Adrenal gland (tissue), 9 donors: ENCODE measurements at regions not wholly inside any gene's neighbourhood (a gene's known extent, or its start where the extent isn't known, plus 50 kb on each side); places are given as distances from the start of the nearest gene placed in this dataset.

ENCODE experiments used
- DNase-seq, 7 donors: peaks; one replicate each; pipeline ENCODE4 v3.0.0-alpha.2; 2019 to 2020
- H3K27ac ChIP-seq, 5 donors: fragments of 200-600 bp; sonication (generic) in 4 of 5; 1 replicate in 3 of 5; 2 replicates in 2 of 5; pipeline versions ENCODE4 v1.5.1 to v1.8.0; 2016 to 2020; ENCODE audit warnings: mild to moderate bottlenecking in 1 of 5
- H3K27me3 ChIP-seq: fragments of 200-600 bp; 2 replicates; pipeline ENCODE4 v1.8.0; 2021
- H3K36me3 ChIP-seq, 2 donors: fragments of 200-600 bp; replicated peaks in 1 of 2; 1 replicate in 1 of 2; 2 replicates in 1 of 2; pipeline versions ENCODE4 v1.5.1 to v1.8.0; 2018 to 2022
- H3K4me1 ChIP-seq, 2 donors: fragments of 200-600 bp; replicated peaks in 1 of 2; 1 replicate in 1 of 2; 2 replicates in 1 of 2; pipeline versions ENCODE4 v1.5.1 to v1.8.0; 2018 to 2021
- H3K4me3 ChIP-seq, 4 donors: fragments of 200-600 bp; sonication (generic) in 3 of 4; one replicate each; pipeline ENCODE4 v1.5.1; 2016 to 2018
- H3K9me3 ChIP-seq, 3 donors: fragments of 200-600 bp; sonication (generic) in 1 of 3; replicated peaks in 1 of 3; 1 replicate in 2 of 3; 2 replicates in 1 of 3; pipeline versions ENCODE4 v1.5.1 to v1.8.0; 2016 to 2021
- CTCF ChIP-seq, 6 experiments: fragments of 450-650 bp in 4 of 6; fragments of 200-600 bp in 2 of 6; sonication (generic) in 1 of 6; IDR thresholded peaks; 1 replicate in 5 of 6; 2 replicates in 1 of 6; pipeline versions ENCODE4 v1.5.1 to v1.8.0; 2016 to 2021; ENCODE audit warnings: antibody characterized with exemption in 6 of 6, mild to moderate bottlenecking in 2 of 6, moderate library complexity in 1 of 6
- POLR2A ChIP-seq, 2 donors: fragments of 450-650 bp; IDR thresholded peaks; one replicate each; pipeline ENCODE4 v1.6.1; 2017; ENCODE audit warnings: antibody characterized with exemption in 2 of 2, mild to moderate bottlenecking in 2 of 2, moderate library complexity in 1 of 2
- WGBS, 4 donors: extraction: QIAGEN DNeasy Blood & Tissue Kit in 2 of 4; methylation state at CpG; one replicate each; pipeline versions ENCODE4 v1.1.5 to v1.1.7; 2013 to 2017; 5-methylcytosine and 5-hydroxymethylcytosine counted together
- intact Hi-C, 2 donors: fragments of 100-400 bp; cut with DNase I; formaldehyde crosslinking; loops; one replicate each; pipeline versions ENCODE4 v1.14.1 to v1.15.0; 2022 to 2023
- donor health status: healthy with polysubstance abuse.
- donor health status: Bipolar disorder and iron deficiency.
- donor health status: DM: yes; HTN: yes; CAD: no.
- donor health status: DM: no; HTN: no; CAD: no.
- donor health status: DM: no; HTN: no; CAD: no.

GRCh38 chr2:128794285-128794684 is 475.6 kb upstream of the HS6ST1 start:
- TF ChIP-seq CTCF (IDR thresholded peaks at IDR 0.05), result no peak
- no peak for TF ChIP-seq POLR2A (IDR thresholded peaks at IDR 0.05)
- H3K4me3 ChIP-seq, result no peak overlapping the region
- intact Hi-C loops, result no loop called here
- no peak overlapping the region for H3K27ac ChIP-seq
- H3K36me3 ChIP-seq, result no peaks in the 10 kb centered on the region
- 87 to 93% (median 90%) methylated on average over 6 of the region's 6 CpGs for WGBS, 4 donors
- H3K27me3 ChIP-seq, result no peaks in the 10 kb centered on the region
- no peaks in the 10 kb centered on the region for H3K4me1 ChIP-seq
- peak in 1 of 7 donors; percentile 6 for DNase-seq
- no peaks in the 10 kb centered on the region for H3K9me3 ChIP-seq

- WGBS, 4 donors, result 64 to 83% (median 66%) methylated on average over 3 to 4 of the region's 4 CpGs
These were observed 477.7 kb upstream of the HS6ST1 start for GRCh38 chr2:128796321-128796720.

GRCh38 chr2:128797092-128797491 is 478.4 kb upstream of the HS6ST1 start:
- H3K4me3 ChIP-seq, result no peak overlapping the region
- WGBS, 4 donors, result 68 to 72% (median 69%) methylated on average over 4 of the region's 4 CpGs
- no peaks in the 10 kb centered on the region for H3K27me3 ChIP-seq
- no peaks in the 10 kb centered on the region for H3K4me1 ChIP-seq
- H3K27ac ChIP-seq, result no peak overlapping the region
- H3K9me3 ChIP-seq, result no peaks in the 10 kb centered on the region
- peak in 4 of 7 donors; percentile 4 to 20 (median 7) for DNase-seq
- no peak for TF ChIP-seq POLR2A (IDR thresholded peaks at IDR 0.05)
- no peak for TF ChIP-seq CTCF (IDR thresholded peaks at IDR 0.05)
- H3K36me3 ChIP-seq, result no peaks in the 10 kb centered on the region
- intact Hi-C loops, result no loop called here

More at GRCh38 chr2:128796321-128796720, 477.7 kb upstream of the HS6ST1 start:
- DNase-seq, result peak in 1 of 7 donors; percentile 13
- no peaks in the 10 kb centered on the region for H3K36me3 ChIP-seq
- H3K27ac ChIP-seq, result no peak overlapping the region
- TF ChIP-seq POLR2A (IDR thresholded peaks at IDR 0.05) (no peak), CTCF (IDR thresholded peaks at IDR 0.05) (no peak)
- intact Hi-C loops, result no loop called here
- no peaks in the 10 kb centered on the region for H3K9me3 ChIP-seq
- H3K4me1 ChIP-seq, result no peaks in the 10 kb centered on the region
- no peaks in the 10 kb centered on the region for H3K27me3 ChIP-seq
- no peak overlapping the region for H3K4me3 ChIP-seq

- intact Hi-C loops, result no loop called here
- no peaks in the 10 kb centered on the region for H3K9me3 ChIP-seq
- WGBS, 4 donors, result 89 to 94% (median 90%) methylated on average over 7 of the region's 7 CpGs
- no peaks in the 10 kb centered on the region for H3K4me1 ChIP-seq
- H3K4me3 ChIP-seq, result no peak overlapping the region
- H3K27me3 ChIP-seq, result no peaks in the 10 kb centered on the region
- H3K36me3 ChIP-seq, result no peaks in the 10 kb centered on the region
- no peak overlapping the region for H3K27ac ChIP-seq
- no peak for TF ChIP-seq POLR2A (IDR thresholded peaks at IDR 0.05)
- no peak for TF ChIP-seq CTCF (IDR thresholded peaks at IDR 0.05)
- DNase-seq, result peak in 2 of 7 donors; percentile 4 to 20
These were observed 478.9 kb upstream of the HS6ST1 start for GRCh38 chr2:128797533-128797932.
